HG03354 (cell line): ENCODE measurements at regions not wholly inside any gene's neighbourhood (a gene's known extent, or its start where the extent isn't known, plus 50 kb on each side); places are given as distances from the start of the nearest gene placed in this dataset.
"Not testable (repeated sequence)": the region's sequence is repeated elsewhere in the genome, so short reads cannot be mapped to it uniquely, and the experiment has no call there.

Experiments
- ATAC-seq: cut with Tn5 transposase; IDR thresholded peaks from one replicate; pipeline ENCODE4 v1.9.1; 2021; ENCODE audit warnings: mild to moderate bottlenecking; ENCODE audit not compliant: unreplicated experiment, poor library complexity, severe bottlenecking

DNA sequence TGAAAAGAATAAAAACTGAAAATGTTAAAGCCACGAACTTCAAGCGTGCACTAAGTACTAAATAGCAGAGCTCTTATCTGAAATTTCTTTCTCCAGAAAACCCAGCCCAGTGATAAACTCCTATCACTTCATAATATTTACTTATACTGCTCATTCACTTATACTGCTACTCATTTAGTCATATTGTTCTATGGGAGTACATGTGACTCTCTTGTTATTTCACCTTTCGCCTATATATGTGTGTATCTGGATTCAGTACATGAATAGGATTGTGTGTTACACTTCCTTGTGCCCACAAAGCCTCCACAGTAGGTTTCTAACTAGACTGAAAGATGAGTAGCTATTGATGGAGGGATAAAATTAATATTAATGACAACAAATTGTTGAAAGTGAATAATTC, 526.8 kb upstream of the GRAMD2B start:
- ATAC-seq: no peak

DNA sequence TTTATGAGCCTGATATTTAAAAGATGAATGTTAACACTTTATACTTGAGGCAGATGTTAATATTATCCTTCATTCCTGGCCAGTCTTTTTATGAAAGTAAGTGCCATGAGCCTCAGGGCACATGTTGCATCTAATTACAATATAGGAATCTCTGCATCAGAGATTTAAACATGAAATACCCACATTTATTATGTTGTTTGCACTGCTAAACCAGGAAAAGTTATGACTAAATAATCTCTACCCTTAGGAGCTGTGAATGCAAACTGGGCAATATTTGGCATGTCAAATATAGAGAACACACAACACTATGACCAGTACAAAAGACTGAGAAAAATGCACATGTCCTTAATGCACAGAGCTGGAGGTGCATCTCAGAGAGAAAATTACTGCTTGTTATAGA, 526.1 kb upstream of the GRAMD2B start:
- no peak for ATAC-seq

DNA sequence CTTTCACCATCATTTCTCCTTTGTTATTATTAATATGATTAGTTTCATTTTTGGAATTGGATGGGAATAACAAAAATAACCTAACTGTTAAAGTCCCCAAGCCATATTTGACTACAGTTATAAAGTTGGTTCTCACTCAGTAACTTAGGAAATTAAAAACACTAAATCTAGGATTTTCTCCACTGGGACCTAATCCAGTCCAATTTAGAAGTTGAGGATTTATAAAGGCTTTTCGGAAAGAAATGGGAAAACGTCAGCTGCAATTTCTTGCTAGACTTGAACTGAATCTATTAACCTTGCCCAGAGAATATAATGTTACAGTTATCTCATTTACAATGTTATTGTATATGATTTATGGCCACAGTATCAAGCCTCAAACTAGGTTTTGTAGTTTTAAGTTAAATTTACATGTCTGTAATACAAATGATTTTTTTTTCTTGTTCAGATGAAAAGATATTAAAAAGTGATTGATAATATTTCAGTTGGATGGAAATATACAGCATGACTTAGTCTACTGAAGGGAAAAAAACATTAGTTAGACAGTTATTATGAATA, 524.3 kb upstream of the GRAMD2B start:
- ATAC-seq: no peak

DNA sequence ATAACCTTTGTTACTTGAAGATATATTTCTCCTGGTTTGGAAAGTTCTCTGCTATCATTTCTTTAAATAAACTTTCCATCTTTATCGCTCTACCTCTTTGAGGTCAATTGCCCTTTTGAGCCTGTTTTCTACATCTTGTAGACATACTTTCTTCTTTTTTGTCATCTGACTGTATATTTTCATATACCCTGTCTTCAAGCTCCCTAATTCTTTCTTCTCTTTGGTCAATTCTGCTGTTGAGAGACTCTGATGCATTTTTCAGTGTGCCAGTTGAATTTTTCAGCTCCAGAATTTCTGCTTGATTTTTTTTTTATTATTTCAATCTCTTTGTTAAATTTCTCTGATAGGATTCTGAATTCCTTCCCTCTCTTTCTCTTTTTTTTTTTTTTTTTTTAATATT, 511.2 kb upstream of the GRAMD2B start:
- no peak for ATAC-seq

DNA sequence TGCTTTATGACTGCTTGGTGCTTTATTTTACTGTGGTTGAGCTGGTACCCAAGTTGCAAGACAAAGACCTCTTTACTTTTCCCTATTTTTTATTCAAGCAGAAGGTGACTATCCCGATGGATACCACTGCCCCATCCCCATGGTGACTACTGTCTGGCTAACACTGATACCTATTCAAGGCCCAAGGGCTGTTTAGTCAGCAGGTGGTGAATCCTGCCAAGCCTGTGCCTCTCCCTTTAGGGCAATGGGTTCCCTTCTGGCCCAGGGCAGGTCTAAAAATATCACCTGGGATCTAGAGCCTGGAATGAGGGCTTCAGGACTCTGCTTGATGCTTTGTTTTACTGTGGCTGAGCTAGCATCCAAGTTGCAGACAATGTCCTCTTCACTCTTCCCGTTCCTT, 510.0 kb upstream of the GRAMD2B start:
- no peak for ATAC-seq

DNA sequence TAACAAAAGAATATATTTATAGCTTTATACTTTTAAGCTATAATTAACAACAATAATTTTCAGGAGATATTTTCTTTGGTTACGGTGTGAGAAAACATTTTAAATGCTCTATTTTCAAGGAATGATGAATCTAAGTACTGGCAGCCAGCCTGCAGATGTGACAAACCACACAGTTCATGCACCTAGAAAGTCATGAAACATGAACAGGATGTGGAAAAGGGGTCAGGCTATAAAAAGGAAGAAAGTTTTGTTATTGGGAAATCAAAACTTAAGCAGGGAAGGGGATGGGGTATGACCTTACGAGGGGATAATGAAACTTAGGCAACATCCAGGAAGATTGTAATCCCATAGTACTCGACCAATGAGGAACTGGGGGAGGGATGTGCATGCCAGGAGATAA, 508.7 kb upstream of the GRAMD2B start:
- ATAC-seq: no peak

DNA sequence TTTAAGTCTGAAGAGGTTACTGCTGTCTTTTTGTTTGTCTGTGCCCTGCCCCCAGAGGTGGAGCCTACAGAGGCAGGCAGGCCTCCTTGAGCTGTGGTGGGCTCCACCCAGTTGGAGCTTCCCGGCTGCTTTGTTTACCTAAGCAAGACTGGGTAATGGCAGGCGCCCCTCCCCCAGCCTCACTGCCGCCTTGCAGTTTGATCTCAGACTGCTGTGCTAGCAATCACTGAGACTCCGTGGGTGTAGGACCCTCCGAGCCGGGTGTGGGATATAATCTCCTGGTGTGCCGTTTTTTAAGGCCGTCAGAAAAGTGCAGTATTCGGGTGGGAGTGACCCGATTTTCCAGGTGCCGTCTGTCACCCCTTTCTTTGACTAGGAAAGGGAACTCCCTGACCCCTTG, 499.3 kb upstream of the GRAMD2B start:
- ATAC-seq: not testable (repeated sequence)

DNA sequence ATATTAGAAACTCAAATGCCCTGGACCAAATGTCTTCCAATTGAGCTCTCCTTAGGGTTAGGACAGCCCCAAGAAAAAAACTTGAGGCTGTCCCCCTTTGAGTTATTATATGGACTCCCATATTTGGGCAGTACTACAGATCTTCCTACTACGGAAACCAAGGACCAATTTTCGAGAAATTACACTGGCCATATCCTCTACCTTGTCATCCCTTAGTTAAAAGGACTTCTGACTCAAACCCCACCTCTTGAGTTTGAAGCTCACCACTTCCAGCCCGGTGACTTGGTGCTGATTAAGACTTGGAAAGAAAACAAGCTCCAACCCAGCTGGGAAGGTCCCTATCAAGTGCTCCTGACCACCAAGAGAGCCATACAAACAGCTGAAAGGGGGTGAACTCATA, 497.0 kb upstream of the GRAMD2B start:
- no peak for ATAC-seq

DNA sequence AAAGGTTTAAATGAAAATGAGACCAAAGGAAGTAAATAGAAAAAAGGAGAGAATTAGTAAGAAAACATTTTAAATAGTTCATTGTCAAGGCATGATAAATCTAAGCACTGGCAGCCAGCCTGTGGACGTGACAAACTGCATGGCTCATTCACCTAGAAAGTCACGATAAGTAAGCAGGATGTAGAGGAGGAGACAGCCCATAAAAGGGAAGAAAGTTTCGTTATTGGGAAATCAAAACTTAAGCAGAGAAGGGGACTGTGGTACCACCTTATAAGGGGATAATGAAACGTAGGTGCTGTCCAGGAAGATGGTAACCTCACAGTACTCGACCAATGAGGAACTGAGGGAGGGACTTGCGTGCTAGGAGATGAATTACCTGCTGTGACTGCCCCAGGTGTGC, 494.5 kb upstream of the GRAMD2B start:
- ATAC-seq: no peak

DNA sequence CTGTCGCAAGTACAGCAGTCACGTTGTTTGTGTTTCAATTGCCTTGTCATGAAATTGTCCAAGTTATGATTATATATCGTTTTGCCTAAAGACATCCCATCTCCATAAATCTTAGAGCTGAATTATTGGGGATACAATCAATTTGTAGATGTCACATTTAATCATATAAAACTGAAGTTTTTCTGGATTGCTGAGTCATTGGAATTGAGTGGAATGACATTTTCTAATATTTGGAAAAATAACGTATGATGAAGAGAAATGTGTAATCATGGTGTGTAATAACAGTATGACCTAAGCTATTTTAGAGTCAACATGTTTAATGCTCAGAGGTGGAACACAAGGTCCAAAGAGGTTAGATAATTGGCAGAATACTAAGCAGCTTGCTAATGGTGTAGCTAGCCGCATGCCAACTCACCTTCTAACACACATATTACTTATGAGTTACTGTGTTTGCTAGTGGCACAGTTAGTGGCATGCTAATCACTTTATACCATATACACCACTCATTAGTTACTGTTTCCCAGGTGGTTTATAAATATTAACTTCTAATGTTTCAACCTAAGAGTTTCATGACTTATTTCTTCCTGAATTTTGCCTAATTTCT, 473.1 kb upstream of the GRAMD2B start:
- ATAC-seq: no peak

DNA sequence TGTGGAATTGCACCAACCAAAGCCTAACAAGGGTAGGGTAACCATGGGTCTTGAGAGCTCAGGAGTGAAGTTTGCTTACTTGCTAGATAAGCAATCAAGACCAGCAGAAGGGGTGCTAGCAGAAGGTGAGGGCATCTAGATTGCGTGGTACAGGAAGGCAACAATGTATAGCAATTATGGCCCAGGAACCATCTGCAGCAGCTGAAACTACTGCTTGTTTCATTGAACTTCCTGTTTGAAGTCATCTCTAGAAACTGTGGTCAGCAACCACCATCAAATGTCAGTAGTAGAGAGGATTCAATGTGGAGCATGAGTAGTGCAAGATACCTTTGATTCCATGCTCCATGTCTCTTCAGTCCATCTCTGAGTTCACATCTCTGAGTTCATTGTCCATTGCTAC, 462.1 kb upstream of the GRAMD2B start:
- ATAC-seq: peak; percentile 100

DNA sequence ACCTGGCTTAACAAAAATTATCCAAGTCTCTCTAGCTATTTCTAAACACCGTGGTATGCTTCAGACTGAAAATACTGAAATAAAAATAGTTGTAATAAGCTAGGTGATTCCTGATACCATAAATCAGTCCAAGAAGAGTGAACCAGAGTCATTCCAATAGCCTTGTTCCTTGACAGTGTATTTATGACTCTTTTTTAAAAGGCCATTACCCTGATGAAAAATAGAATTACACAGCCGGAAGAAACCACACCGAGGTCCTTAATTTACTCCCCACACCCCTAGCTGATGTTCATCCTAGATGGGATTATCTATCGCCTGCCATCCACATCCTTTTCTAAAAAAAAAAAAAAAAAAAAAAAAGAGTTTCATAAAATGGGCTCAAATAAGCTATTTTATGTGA, 457.6 kb upstream of the GRAMD2B start:
- ATAC-seq: no peak

DNA sequence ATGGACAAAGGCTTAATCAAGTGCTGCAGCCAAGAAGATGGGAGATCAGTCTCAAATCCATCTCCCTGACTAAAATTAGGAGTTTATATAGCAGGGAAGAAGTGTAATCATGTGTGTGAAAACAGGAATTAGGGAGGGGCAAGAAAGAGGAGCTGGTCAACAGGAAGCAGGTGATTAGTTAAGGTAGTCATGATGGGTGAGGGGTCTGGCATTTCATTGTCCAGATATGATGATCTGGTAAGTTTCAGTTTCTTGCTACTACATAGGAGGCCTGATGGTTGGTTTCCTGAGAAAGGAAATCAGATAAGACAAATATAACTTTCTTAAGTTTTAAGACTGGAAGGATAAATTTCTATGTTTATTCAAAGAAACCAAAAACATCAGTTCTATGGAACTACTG, 455.6 kb upstream of the GRAMD2B start:
- ATAC-seq: no peak

DNA sequence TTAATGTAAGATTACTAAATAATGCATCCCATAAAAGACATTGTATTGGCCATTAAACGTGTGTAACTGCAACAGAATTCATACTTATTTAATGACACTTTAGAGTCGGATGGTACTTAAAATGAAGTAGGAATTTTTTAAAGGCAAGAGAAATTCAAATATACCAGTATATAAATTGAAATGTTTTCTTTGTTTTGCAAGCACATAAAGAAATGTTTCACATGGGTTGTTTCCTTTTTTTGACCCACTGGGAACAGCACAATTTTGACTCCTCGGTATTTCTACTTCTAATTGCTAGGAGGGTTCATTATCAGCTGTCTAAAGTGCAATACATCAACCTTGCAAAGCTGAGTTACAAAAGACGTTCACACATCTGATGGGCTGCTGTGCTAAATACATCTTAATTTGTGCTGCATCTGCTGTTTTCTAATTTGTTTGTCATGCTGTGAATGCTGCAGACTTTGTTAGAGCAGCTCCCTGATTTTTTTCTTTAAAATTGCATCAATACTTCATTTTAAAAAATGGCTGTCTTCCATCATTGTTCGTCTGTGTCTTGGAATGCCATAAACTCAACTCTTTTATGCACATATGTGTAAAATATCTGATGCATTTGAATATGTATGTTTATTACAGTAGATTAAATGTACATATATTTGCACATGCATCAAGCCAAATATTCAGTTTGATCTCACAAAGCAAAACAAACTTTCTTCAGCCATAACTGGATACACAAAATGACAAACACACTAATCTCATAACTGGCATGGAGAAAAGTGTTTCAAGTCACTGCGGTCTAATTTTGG, 454.0 kb upstream of the GRAMD2B start:
- ATAC-seq: no peak

DNA sequence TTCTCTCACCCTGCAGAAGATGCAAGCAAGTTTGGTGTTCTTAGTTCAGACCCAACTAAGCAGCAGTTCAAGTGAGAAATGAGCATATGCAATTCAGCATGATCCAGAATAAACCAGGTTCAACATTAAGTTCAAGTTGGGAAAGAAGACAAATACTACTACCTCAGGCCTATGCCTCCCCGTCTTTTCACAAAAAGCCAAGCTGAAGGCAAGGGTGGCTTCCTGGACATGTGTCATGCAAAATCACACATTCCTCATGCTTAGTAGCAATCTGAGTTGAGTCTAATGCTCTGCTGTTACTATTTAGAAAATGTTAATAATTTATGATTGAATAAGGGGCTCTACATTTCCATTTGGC, 453.4 kb upstream of the GRAMD2B start:
- no peak for ATAC-seq

DNA sequence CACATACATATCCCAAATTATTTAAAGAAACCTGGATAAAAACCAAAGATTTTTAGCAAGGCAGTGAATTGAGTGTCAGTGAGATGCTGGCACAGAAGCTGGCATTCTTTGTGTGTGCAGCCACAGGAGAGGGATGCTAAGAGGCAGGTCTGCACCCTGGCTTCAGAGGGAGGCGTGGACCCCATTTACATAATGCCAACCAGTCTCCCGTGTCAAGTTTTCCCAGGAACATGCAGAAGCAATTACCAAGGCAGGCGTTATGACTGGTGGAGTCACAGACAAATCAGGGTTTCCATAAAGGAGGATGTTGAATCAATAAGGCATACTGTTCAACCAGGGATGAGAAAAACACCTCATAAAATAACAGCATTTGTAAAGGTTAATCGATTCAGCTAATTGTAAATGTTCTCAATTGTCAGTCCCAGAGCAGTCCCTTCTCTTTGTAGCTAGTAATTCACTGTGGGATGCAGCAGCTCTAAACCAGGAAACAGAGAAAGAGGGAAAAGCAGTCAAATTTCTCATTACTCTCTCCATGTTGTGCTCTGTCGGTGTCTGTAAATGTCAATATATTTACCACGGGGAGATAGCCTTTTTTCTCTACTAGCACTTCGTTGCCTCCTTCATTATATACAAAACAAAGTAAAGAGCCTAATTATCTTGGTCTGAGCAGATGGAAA, 452.4 kb upstream of the GRAMD2B start:
- no peak for ATAC-seq

DNA sequence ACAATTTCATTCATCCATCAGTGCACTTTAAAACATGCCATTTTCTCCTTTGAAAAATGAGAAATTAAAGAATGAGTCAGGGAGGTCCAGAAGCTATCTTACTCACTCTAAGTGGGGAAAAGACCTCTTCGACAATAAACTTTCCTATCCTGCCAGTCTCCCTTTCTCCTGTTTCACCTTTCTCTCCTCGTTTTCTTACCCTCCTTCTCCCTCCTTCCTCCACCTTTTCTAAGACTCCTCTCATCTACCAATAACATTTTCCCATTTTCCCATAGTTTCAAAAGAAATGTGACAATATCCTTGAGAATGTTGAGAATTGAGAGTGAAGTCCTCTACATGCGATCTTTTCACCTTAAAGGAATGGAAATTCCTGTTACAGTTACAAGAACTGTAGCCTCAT, 450.5 kb upstream of the GRAMD2B start:
- ATAC-seq: no peak

DNA sequence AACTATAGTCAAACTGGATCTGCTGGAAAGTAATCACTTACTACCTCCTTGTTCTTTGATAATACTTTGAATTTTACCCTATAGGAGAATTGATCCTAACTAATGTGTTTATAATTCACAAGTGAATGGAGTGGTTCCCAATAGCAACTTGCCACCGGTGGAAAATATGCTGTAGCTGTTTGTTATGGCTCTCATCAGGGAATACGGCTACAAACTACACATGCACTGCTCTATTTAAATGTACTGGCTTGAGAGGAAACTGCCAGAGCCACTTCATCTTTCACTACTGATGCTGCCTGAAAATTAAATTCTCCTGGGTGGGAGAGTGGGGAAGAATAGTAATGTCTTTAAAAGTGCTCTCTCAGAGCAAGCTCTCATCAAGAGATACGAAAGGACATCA, 448.5 kb upstream of the GRAMD2B start:
- ATAC-seq: no peak

DNA sequence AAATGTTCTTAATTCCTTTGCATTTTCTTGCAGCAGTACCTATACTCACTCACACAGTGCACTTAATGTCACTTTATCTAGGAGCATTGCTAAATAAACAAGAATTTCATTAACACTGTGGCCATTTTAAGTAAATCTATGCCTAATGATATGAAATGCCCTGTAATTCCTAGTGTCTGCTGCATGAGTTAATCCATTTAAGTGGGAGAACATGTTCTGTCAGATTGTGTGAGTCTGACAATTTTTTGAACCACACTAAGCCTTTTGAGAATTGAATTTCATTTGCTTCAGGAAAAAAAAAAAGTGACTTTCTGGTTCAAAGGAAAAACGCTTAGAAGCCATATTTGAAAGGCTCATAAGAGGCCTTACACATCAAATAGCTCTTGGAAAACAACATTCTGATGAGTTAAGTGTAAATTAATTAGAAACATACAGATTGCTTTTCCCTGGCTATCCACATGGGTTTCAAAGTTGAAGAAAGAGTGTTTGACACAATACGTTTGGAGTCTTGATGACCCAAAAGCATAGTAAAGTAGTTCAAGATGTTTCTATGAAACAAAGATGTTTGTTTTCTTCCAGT, 446.7 kb upstream of the GRAMD2B start:
- ATAC-seq: no peak

DNA sequence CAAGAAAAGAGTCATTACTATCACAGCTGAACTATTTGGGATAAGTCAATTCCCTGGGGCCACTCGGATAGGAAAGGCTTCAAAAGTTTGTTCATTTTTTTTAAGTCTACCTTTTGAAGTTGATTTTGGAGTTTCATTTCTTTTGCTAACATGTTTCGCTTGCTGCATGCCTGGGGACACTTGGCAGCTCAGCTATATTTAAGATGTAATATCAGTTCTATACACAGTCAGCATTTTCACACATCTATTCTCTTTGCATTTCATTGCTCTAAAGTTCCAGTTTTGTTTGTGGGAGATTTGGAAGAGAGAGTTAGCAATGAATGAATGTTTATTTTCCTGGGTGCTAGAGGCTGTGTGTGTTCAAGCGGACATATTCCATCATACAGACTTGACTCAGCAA, 445.2 kb upstream of the GRAMD2B start:
- no peak for ATAC-seq

DNA sequence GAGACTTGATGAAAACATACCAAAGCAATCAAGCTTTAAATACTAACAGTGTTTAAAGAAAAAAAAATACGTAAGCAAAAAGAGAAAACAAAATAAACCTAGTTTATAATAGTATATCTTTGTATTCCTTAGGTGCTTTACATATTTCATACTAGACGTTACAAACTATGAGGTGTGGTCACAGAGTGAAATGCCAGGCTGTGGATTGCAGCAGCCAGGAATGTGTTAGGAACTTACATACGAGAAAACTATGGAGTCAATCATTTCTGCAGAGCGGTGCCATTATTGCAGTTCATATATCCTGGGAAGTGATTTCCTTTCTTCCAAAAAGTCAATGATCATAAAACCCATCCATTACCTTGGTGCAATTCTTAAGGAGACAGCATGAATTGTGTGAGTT, 443.6 kb upstream of the GRAMD2B start:
- ATAC-seq: no peak
